Transverse colon (tissue), 4 donors: ENCODE measurements at regions not wholly inside any gene's neighbourhood (a gene's known extent, or its start where the extent isn't known, plus 50 kb on each side); places are given as distances from the start of the nearest gene placed in this dataset.

Experiments
- DNase-seq: peaks from one replicate; pipeline ENCODE4 v3.0.0-alpha.2; 2019
- H3K27ac ChIP-seq, 4 donors: fragments of 200-600 bp; sonication (generic); 2 replicates each; pipeline ENCODE4 v1.5.1; 2016 to 2018; ENCODE audit warnings: inconsistent platforms in 4 of 4
- H3K27me3 ChIP-seq: fragments of 200-600 bp; sonication (generic); 2 replicates; pipeline ENCODE4 v1.5.1; 2017; ENCODE audit warnings: inconsistent platforms
- H3K36me3 ChIP-seq, 4 donors: fragments of 200-600 bp; sonication (generic); 2 replicates each; pipeline ENCODE4 v1.5.1; 2017 to 2019; ENCODE audit warnings: inconsistent platforms in 4 of 4
- H3K4me1 ChIP-seq, 4 donors: fragments of 200-600 bp; sonication (generic); 2 replicates each; pipeline ENCODE4 v1.5.1; 2017 to 2020; ENCODE audit warnings: inconsistent platforms in 4 of 4
- H3K4me3 ChIP-seq, 4 donors: fragments of 200-600 bp; sonication (generic); 1 replicate in 1 of 4; 2 replicates in 3 of 4; pipeline versions ENCODE4 v1.5.1 to v1.6.1; 2017 to 2019; ENCODE audit warnings: inconsistent platforms in 4 of 4
- H3K9me3 ChIP-seq, 2 donors: fragments of 200-600 bp; sonication (generic); 2 replicates each; pipeline ENCODE4 v1.5.1; 2017 to 2019; ENCODE audit warnings: inconsistent platforms in 2 of 2
- CTCF ChIP-seq, 5 experiments: fragments of 200-600 bp in 3 of 5; fragments of 450-650 bp in 2 of 5; sonication (generic) in 3 of 5; IDR thresholded peaks; 1 replicate in 2 of 5; 2 replicates in 3 of 5; pipeline ENCODE4 v1.5.1; 2016 to 2017; ENCODE audit warnings: antibody characterized with exemption in 5 of 5, inconsistent platforms in 3 of 5, mild to moderate bottlenecking in 2 of 5, moderate library complexity in 1 of 5
- EP300 ChIP-seq: sonication (generic); formaldehyde crosslinking; IDR thresholded peaks from one replicate; pipeline ENCODE4 v1.6.1; 2017; ENCODE audit warnings: antibody characterized with exemption, low read depth
- POLR2A ChIP-seq: fragments of 450-650 bp; IDR thresholded peaks from one replicate; pipeline ENCODE4 v1.6.1; 2016; ENCODE audit warnings: antibody characterized with exemption, mild to moderate bottlenecking, moderate library complexity
- POLR2AphosphoS5 ChIP-seq, 3 donors: sonication (generic); formaldehyde crosslinking; IDR thresholded peaks; one replicate each; pipeline ENCODE4 v1.6.1; 2016; ENCODE audit warnings: antibody characterized with exemption in 3 of 3
- WGBS, 2 donors: methylation state at CpG; one replicate each; pipeline ENCODE4 v1.1.5; 2018; ENCODE audit warnings: low coverage in 1 of 2; 5-methylcytosine and 5-hydroxymethylcytosine counted together
- in situ Hi-C, 4 donors: fragments of 200-750 bp; cut with MboI; loops; one replicate each; pipeline versions ENCODE4 v1.15.0 to v1.15.1; 2017; ENCODE audit warnings: low sequenced_read_pairs in 3 of 4, low pct_ligation_motif_present in 1 of 4, low pct_unique_long_range_greater_than_20kb in 1 of 4
- intact Hi-C: fragments of 100-400 bp; cut with DNase I; formaldehyde crosslinking; loops from one replicate; pipeline ENCODE4 v1.15.1; 2023; ENCODE audit warnings: low total_unique reads

- no peaks in the 10 kb centered on the region for H3K36me3 ChIP-seq
- no peak overlapping the region for H3K4me3 ChIP-seq
- no peak for DNase-seq
- no peak overlapping the region for H3K27ac ChIP-seq
- 47 to 58% methylated on average over 5 of the region's 5 CpGs for WGBS, 2 donors
- no peaks in the 10 kb centered on the region for H3K9me3 ChIP-seq
- H3K27me3 ChIP-seq, result no peaks in the 10 kb centered on the region
- intact Hi-C loops, result no loop called here
- TF ChIP-seq POLR2AphosphoS5 (IDR thresholded peaks at IDR 0.05) (no peak), POLR2A (no peak), EP300 (no peak), CTCF (IDR thresholded peaks at IDR 0.05) (no peak)
- in situ Hi-C loops, result no loop called here
- H3K4me1 ChIP-seq, result no peaks in the 10 kb centered on the region
Observed at GRCh38 chr5:52469420-52469819, 318.3 kb upstream of the ITGA1 start.

- Histone ChIP-seq H3K9me3 (no peaks in the 10 kb centered on the region), H3K4me3 (no peak overlapping the region), H3K27me3 (no peaks in the 10 kb centered on the region), H3K36me3 (no peaks in the 10 kb centered on the region), H3K27ac (no peak overlapping the region), H3K4me1 (no peaks in the 10 kb centered on the region)
- TF ChIP-seq CTCF (IDR thresholded peaks at IDR 0.05), result no peak
- TF ChIP-seq EP300, result no peak
- no peak for TF ChIP-seq POLR2AphosphoS5 (IDR thresholded peaks at IDR 0.05)
- no peak for TF ChIP-seq POLR2A
- intact Hi-C loops (no loop called here), in situ Hi-C loops (no loop called here)
- 67 to 75% methylated on average over 1 of the region's 1 CpG for WGBS, 2 donors
- no peak for DNase-seq
Observed at GRCh38 chr5:52469835-52470234, 317.9 kb upstream of the ITGA1 start.

GRCh38 chr5:52476346-52476745 lies 311.4 kb upstream of the ITGA1 start:
- 60 to 75% methylated on average over 1 of the region's 1 CpG for WGBS, 2 donors
- H3K9me3 ChIP-seq, result no peaks in the 10 kb centered on the region
- no peak overlapping the region for H3K4me3 ChIP-seq
- no peak overlapping the region for H3K27ac ChIP-seq
- no peaks in the 10 kb centered on the region for H3K36me3 ChIP-seq
- H3K4me1 ChIP-seq, result no peaks in the 10 kb centered on the region
- TF ChIP-seq EP300, result no peak
- no peak for TF ChIP-seq CTCF (IDR thresholded peaks at IDR 0.05)
- no peak for TF ChIP-seq POLR2AphosphoS5 (IDR thresholded peaks at IDR 0.05)
- TF ChIP-seq POLR2A, result no peak
- DNase-seq, result no peak
- intact Hi-C loops (no loop called here), in situ Hi-C loops (no loop called here)
- no peaks in the 10 kb centered on the region for H3K27me3 ChIP-seq

GRCh38 chr5:52481201-52481600 lies 306.5 kb upstream of the ITGA1 start:
- Histone ChIP-seq H3K9me3 (no peaks in the 10 kb centered on the region), H3K36me3 (no peaks in the 10 kb centered on the region), H3K4me1 (no peaks in the 10 kb centered on the region), H3K27me3 (no peaks in the 10 kb centered on the region), H3K4me3 (no peak overlapping the region), H3K27ac (no peak overlapping the region)
- TF ChIP-seq POLR2A (no peak), CTCF (IDR thresholded peaks at IDR 0.05) (no peak), EP300 (no peak), POLR2AphosphoS5 (IDR thresholded peaks at IDR 0.05) (no peak)
- in situ Hi-C loops (no loop called here), intact Hi-C loops (no loop called here)
- DNase-seq, result no peak
- WGBS, 2 donors, result 77 to 78% methylated on average over 1 of the region's 1 CpG
